Testis (tissue), 2 donors: ENCODE measurements at regions not wholly inside any gene's neighbourhood (a gene's known extent, or its start where the extent isn't known, plus 50 kb on each side); places are given as distances from the start of the nearest gene placed in this dataset.

Experiments used
- DNase-seq: peaks from one replicate; pipeline ENCODE4 v3.0.0-alpha.2; 2019
- H3K27ac ChIP-seq, 2 donors: fragments of 200-600 bp; sonication (generic); one replicate each; pipeline ENCODE4 v1.5.1; 2019
- H3K27me3 ChIP-seq: fragments of 200-600 bp; sonication (generic); one replicate; pipeline ENCODE4 v1.5.1; 2019
- H3K36me3 ChIP-seq: fragments of 200-600 bp; sonication (generic); one replicate; pipeline ENCODE4 v1.5.1; 2017; ENCODE audit warnings: low read depth; ENCODE audit errors: missing control alignments
- H3K4me1 ChIP-seq: fragments of 200-600 bp; sonication (generic); one replicate; pipeline ENCODE4 v1.5.1; 2019
- H3K4me3 ChIP-seq, 2 donors: fragments of 200-600 bp; sonication (generic); one replicate each; pipeline ENCODE4 v1.5.1; 2017 to 2019
- H3K9me3 ChIP-seq: fragments of 200-600 bp; sonication (generic); one replicate; pipeline ENCODE4 v1.5.1; 2017
- CTCF ChIP-seq, 3 experiments: fragments of 450-650 bp in 2 of 3; fragments of 200-600 bp in 1 of 3; sonication (generic) in 1 of 3; IDR thresholded peaks; one replicate each; pipeline ENCODE4 v1.5.1; 2016 to 2019; ENCODE audit warnings: antibody characterized with exemption in 3 of 3, mild to moderate bottlenecking in 2 of 3, moderate library complexity in 1 of 3
- POLR2A ChIP-seq: fragments of 450-650 bp; IDR thresholded peaks from one replicate; pipeline ENCODE4 v1.6.1; 2017; ENCODE audit warnings: antibody characterized with exemption, mild to moderate bottlenecking, moderate library complexity
- WGBS, 2 donors: methylation state at CpG; one replicate each; pipeline ENCODE4 v1.1.5; 2018; 5-methylcytosine and 5-hydroxymethylcytosine counted together
- intact Hi-C: fragments of 100-400 bp; cut with DNase I; formaldehyde crosslinking; loops from one replicate; pipeline ENCODE4 v1.15.1; 2023; ENCODE audit warnings: low total_unique reads

DNA sequence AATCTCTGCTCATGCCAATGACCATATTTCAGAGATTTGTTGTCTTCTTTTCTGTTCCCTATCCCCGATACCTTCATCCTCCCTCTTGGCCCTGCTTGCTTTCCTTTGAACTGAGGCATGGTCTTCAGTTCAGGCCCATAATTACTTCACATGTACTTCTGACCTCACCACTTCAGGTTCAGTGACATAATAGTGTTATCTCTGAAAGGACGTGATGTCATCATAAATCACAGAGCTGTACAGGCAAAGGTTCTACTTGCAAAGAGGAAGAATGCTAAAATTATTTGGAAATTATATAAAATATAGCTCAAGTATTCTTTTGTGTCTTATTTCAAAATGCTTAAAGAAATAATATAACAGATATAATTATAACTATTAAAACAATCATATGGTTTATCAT is 230.3 kb upstream of the ESRRG start:
- 64 to 69% methylated on average over 2 of the region's 2 CpGs for WGBS, 2 donors

DNA sequence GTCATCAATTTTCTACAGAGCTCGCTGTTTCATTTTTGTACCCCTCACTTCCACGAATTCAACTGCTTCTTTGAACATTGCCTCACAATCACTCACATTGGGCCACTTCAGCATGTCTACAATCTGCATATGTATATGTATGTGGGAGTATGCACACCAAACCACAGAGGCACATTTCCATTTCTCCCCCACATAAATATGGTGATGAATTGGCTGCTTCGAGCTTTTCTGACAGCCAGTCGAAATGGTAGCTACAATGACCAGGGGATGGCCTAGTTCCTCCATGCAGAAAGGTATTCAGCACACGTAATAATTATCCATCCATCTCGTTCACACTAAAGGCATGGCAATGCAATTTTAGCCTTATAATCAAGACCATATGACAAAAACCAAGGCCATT is 229.6 kb upstream of the ESRRG start:
- Histone ChIP-seq H3K4me1 (no peaks in the 10 kb centered on the region), H3K4me3 (no peak overlapping the region), H3K27me3 (no peaks in the 10 kb centered on the region), H3K9me3 (no peaks in the 10 kb centered on the region), H3K36me3 (no peaks in the 10 kb centered on the region), H3K27ac (no peak overlapping the region)
- DNase-seq: no peak
- 84 to 90% methylated on average over 6 of the region's 6 CpGs for WGBS, 2 donors
- no peak for TF ChIP-seq CTCF (IDR thresholded peaks at IDR 0.05)
- no peak for TF ChIP-seq POLR2A
- intact Hi-C loops: no loop called here

More for the DNA sequence above, 230.3 kb upstream of the ESRRG start:
- Histone ChIP-seq H3K36me3 (no peaks in the 10 kb centered on the region), H3K4me3 (no peak overlapping the region), H3K27ac (no peak overlapping the region), H3K9me3 (no peaks in the 10 kb centered on the region), H3K4me1 (no peaks in the 10 kb centered on the region), H3K27me3 (no peaks in the 10 kb centered on the region)
- intact Hi-C loops: no loop called here
- DNase-seq: no peak
- TF ChIP-seq POLR2A: no peak
- no peak for TF ChIP-seq CTCF (IDR thresholded peaks at IDR 0.05)

GRCh38 chr1:216945538-216946080 is 222.4 kb upstream of the ESRRG start:
- no peak for DNase-seq
- 70 to 74% methylated on average over 2 of the region's 2 CpGs for WGBS, 2 donors

DNA sequence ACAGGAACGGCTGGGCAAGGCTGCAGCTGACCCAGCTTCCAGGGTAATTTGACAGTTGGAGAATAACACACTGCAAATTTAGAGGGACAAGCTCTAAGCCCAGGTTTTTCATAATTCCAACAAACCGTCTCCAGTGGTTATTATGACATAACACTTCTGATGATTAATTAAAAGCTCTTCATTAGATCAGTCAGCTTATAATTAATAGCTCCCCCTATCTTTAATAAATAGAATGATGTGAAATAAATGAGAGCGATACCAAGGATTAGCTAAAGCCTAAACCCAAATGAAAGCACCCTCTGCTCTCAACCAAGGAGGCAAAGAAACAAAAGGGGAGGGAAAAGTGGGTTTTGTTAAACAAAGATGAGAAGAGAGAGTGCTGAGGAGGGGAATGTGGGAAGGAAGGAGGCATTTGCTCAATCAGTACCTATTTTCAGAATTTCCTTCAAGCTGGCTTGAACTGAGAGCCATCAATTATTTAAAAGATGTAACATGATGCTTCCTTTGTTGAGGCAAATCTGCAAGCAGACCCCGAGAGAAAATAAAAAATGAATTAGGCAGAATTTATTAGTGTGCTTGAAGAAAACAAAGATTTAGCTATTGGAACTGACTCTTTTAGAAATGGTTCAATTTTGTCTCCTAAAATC is 221.8 kb upstream of the ESRRG start:
- Histone ChIP-seq H3K36me3 (no peaks in the 10 kb centered on the region), H3K27ac (no peak overlapping the region), H3K4me1 (no peaks in the 10 kb centered on the region), H3K4me3 (no peak overlapping the region), H3K9me3 (no peaks in the 10 kb centered on the region), H3K27me3 (no peaks in the 10 kb centered on the region)
- TF ChIP-seq CTCF (IDR thresholded peaks at IDR 0.05) (no peak), POLR2A (no peak)
- WGBS, 2 donors: 64 to 68% methylated on average over 4 of the region's 4 CpGs
- DNase-seq: no peak
- intact Hi-C loops: no loop called here

More at GRCh38 chr1:216945538-216946080, 222.4 kb upstream of the ESRRG start:
- Histone ChIP-seq H3K9me3 (no peaks in the 10 kb centered on the region), H3K36me3 (no peaks in the 10 kb centered on the region), H3K27me3 (no peaks in the 10 kb centered on the region), H3K27ac (no peak overlapping the region), H3K4me3 (no peak overlapping the region), H3K4me1 (no peaks in the 10 kb centered on the region)
- no peak for TF ChIP-seq POLR2A
- TF ChIP-seq CTCF (IDR thresholded peaks at IDR 0.05): no peak
- intact Hi-C loops: no loop called here

GRCh38 chr1:216937491-216937890 is 214.3 kb upstream of the ESRRG start:
- 66 to 69% methylated on average over 1 of the region's 1 CpG for WGBS, 2 donors
- intact Hi-C loops: no loop called here
- Histone ChIP-seq H3K27me3 (no peaks in the 10 kb centered on the region), H3K27ac (no peak overlapping the region), H3K9me3 (no peaks in the 10 kb centered on the region), H3K36me3 (no peaks in the 10 kb centered on the region), H3K4me3 (no peak overlapping the region), H3K4me1 (no peaks in the 10 kb centered on the region)
- DNase-seq: no peak
- TF ChIP-seq CTCF (IDR thresholded peaks at IDR 0.05): no peak
- no peak for TF ChIP-seq POLR2A
